ENCODE measurements at regions not wholly inside any gene's neighbourhood (a gene's known extent, or its start where the extent isn't known, plus 50 kb on each side); places are given as distances from the start of the nearest gene placed in this dataset.
A peak's percentile ranks its signal among the peaks of the same experiment; 100 is the strongest.

DNA sequence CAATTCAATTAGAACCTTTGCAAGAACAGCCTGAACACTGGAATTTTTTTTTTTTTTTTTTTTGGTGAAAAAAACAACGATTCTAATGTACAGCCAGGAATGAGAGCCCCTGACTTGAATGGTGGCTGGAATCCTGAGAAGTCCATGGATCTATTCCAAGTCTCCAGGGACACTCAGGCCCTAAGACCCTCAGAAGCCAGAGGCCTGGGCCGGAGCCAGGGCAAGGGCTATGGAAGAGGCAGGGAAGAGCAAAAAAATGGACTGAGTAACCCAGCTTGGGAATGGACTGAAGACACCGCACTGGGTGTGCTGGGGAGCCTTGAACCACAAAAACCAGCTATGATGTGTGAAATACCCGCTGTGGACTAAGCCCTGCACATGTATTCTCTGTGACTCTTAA is 60.3 kb upstream of the LHX1 start:
- POLR2A ChIA-PET, result no interaction called here
- no peak overlapping the region for H3K27ac ChIP-seq (ENCODE audit: extremely low read depth, low read depth, low read length)
- H3K36me3 ChIP-seq (ENCODE audit: control insufficient read depth in 2 of 2, insufficient read depth in 1 of 2, low read length in 2 of 2), result no peaks in the 10 kb centered on the region
- no peaks in the 10 kb centered on the region for H3K4me1 ChIP-seq (ENCODE audit: control insufficient read depth, insufficient read depth, low read length)
- CTCF ChIA-PET, result no interaction called here
- H3K4me3 ChIP-seq (ENCODE audit: low read depth, low read length), result no peak overlapping the region
- H3K9me3 ChIP-seq (ENCODE audit: control insufficient read depth, insufficient read depth, low read depth, low read length), result no peaks in the 10 kb centered on the region
- no peak for TF ChIP-seq ZNF157 (tag by site-specific recombination; IDR thresholded peaks at IDR 0.05)
- no peak for TF ChIP-seq ZNF629 (tag by site-specific recombination; IDR thresholded peaks at IDR 0.05)
- TF ChIP-seq, protein P1, sequence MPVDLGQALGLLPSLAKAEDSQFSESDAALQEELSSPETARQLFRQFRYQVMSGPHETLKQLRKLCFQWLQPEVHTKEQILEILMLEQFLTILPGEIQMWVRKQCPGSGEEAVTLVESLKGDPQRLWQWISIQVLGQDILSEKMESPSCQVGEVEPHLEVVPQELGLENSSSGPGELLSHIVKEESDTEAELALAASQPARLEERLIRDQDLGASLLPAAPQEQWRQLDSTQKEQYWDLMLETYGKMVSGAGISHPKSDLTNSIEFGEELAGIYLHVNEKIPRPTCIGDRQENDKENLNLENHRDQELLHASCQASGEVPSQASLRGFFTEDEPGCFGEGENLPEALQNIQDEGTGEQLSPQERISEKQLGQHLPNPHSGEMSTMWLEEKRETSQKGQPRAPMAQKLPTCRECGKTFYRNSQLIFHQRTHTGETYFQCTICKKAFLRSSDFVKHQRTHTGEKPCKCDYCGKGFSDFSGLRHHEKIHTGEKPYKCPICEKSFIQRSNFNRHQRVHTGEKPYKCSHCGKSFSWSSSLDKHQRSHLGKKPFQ (tag by site-specific recombination; IDR thresholded peaks at IDR 0.05), result no peak

DNA sequence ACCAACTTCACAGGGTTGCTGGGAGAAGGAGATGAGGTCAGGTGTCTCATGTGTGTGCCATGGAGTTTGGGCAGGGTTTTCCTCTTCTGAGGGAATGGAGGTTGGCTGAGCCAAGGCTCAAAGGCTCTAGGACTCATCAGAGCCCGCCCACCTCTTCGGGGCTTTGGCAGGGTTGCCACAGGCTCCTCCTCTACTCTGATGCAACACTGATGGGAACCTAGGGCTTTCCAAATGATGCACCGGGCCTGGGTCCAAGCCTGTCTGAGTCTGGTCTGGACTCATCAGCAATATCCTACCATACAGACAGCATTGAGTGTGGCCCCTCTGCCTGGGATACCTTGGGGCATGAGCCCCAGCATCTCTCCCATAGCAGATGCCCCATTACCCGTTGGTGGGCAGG is 59.5 kb upstream of the LHX1 start:
- H3K4me1 ChIP-seq (ENCODE audit: control insufficient read depth, insufficient read depth, low read length), result no peaks in the 10 kb centered on the region
- H3K36me3 ChIP-seq (ENCODE audit: control insufficient read depth in 2 of 2, insufficient read depth in 1 of 2, low read length in 2 of 2), result no peaks in the 10 kb centered on the region
- ChIA-PET CTCF (interaction anchor here (1.0 kb wide), 1 partner anchor 209 kb away, joined by 3 read pairs; no protein-coding TSS in a partner anchor), POLR2A (no interaction called here)
- H3K9me3 ChIP-seq (ENCODE audit: control insufficient read depth, insufficient read depth, low read depth, low read length), result no peaks in the 10 kb centered on the region
- no peak overlapping the region for H3K4me3 ChIP-seq (ENCODE audit: low read depth, low read length)
- H3K27ac ChIP-seq (ENCODE audit: extremely low read depth, low read depth, low read length), result no peak overlapping the region
- TF ChIP-seq ZNF175 (tag by site-specific recombination; IDR thresholded peaks at IDR 0.05) (no peak), ZFP3 (tag by site-specific recombination; IDR thresholded peaks at IDR 0.05; ENCODE audit: low read depth) (no peak), ZFHX2 (tag by site-specific recombination; conservative IDR thresholded peaks at IDR 0.05) (peak; percentile 35), ZSCAN30 (tag by site-specific recombination; IDR thresholded peaks at IDR 0.05) (no peak)

DNA sequence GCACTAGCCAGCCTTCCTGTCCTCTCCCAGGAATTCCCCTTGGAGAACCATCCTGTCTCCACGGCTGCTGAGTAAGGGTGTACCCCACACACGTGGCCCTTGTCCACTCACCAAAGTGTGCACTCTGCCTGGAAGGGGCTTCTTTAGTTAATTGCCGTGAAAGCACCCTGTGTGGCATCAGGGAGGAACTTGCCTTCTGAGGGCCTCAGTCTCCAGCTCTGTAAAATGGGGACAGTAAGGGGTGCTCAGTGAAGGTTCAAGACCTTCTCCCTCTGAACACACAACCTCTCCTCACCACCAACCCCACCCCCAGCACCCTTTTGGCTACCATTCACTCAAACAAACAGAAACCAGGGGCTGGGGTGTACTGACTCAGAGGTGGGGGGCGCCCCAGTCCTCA is 59.1 kb upstream of the LHX1 start:
- no peaks in the 10 kb centered on the region for H3K4me1 ChIP-seq (ENCODE audit: control insufficient read depth, insufficient read depth, low read length)
- H3K27ac ChIP-seq (ENCODE audit: extremely low read depth, low read depth, low read length), result no peak overlapping the region
- H3K36me3 ChIP-seq (ENCODE audit: control insufficient read depth in 2 of 2, insufficient read depth in 1 of 2, low read length in 2 of 2), result no peaks in the 10 kb centered on the region
- no peak overlapping the region for H3K4me3 ChIP-seq (ENCODE audit: low read depth, low read length)
- POLR2A ChIA-PET, result no interaction called here
- H3K9me3 ChIP-seq (ENCODE audit: control insufficient read depth, insufficient read depth, low read depth, low read length), result no peaks in the 10 kb centered on the region
- CTCF ChIA-PET, result interaction anchor here (1.0 kb wide), 1 partner anchor 209 kb away, joined by 3 read pairs; no protein-coding TSS in a partner anchor
- TF ChIP-seq ZNF274 (IDR thresholded peaks at IDR 0.05; ENCODE audit: low read length) (no peak), ZNF274 (tag by site-specific recombination; IDR thresholded peaks at IDR 0.05; ENCODE audit: borderline replicate concordance) (no peak), GFI1B (tag by site-specific recombination; IDR thresholded peaks at IDR 0.05) (no peak)

DNA sequence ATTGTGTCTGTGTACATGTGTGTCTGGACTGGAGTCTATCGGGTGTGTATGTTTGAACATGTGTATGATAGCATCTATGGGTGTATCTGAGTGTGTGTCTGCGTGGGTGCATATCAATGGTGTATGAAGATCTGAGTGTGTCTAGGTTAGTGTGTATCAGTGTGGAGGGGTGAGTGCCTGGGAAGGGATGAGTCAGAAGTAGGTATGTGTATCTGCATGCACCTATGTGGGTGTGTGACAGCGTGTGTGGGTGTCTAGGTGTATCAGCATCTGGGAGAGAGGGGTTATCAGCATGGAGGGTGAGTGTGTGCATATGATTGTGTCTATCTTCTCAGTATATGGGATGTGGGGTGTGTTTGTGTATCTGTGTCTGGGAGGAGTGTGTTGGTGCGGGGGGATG is 58.2 kb upstream of the LHX1 start:
- Histone ChIP-seq H3K4me1 (ENCODE audit: control insufficient read depth, insufficient read depth, low read length) (no peaks in the 10 kb centered on the region), H3K27ac (ENCODE audit: extremely low read depth, low read depth, low read length) (no peak overlapping the region), H3K36me3 (ENCODE audit: control insufficient read depth in 2 of 2, insufficient read depth in 1 of 2, low read length in 2 of 2) (no peaks in the 10 kb centered on the region), H3K4me3 (ENCODE audit: low read depth, low read length) (no peak overlapping the region), H3K9me3 (ENCODE audit: control insufficient read depth, insufficient read depth, low read depth, low read length) (no peaks in the 10 kb centered on the region)
- ChIA-PET POLR2A (interaction anchor here (0.6 kb wide), 1 partner anchor 15 kb away, joined by 3 read pairs; no protein-coding TSS in a partner anchor), CTCF (no interaction called here)
- TF ChIP-seq ZFP69B (tag by site-specific recombination; IDR thresholded peaks at IDR 0.05) (no peak), EGR2 (tag by site-specific recombination; IDR thresholded peaks at IDR 0.05; ENCODE audit: low read depth) (peak; percentile 95), ZNF548 (tag by site-specific recombination; IDR thresholded peaks at IDR 0.05) (no peak), ZFHX2 (tag by site-specific recombination; conservative IDR thresholded peaks at IDR 0.05) (peak; percentile 95), ZNF169 (tag by site-specific recombination; IDR thresholded peaks at IDR 0.05) (no peak), ZNF664 (tag by site-specific recombination; IDR thresholded peaks at IDR 0.05) (no peak), ZNF292 (tag by site-specific recombination; IDR thresholded peaks at IDR 0.05; ENCODE audit: borderline replicate concordance, low read depth) (no peak), ZNF629 (tag by site-specific recombination; IDR thresholded peaks at IDR 0.05) (no peak), ZNF600 (tag by site-specific recombination; IDR thresholded peaks at IDR 0.05) (no peak), ZBTB17 (tag by site-specific recombination; IDR thresholded peaks at IDR 0.05) (no peak), ZNF140 (tag by site-specific recombination; IDR thresholded peaks at IDR 0.05) (no peak), ZNF48 (tag by site-specific recombination; IDR thresholded peaks at IDR 0.05) (no peak), ZNF660 (tag by site-specific recombination; IDR thresholded peaks at IDR 0.05) (no peak), SP3 (tag by site-specific recombination; IDR thresholded peaks at IDR 0.05) (no peak), PRDM1 (tag by site-specific recombination; IDR thresholded peaks at IDR 0.05) (no peak)
- TF ChIP-seq, protein P2, sequence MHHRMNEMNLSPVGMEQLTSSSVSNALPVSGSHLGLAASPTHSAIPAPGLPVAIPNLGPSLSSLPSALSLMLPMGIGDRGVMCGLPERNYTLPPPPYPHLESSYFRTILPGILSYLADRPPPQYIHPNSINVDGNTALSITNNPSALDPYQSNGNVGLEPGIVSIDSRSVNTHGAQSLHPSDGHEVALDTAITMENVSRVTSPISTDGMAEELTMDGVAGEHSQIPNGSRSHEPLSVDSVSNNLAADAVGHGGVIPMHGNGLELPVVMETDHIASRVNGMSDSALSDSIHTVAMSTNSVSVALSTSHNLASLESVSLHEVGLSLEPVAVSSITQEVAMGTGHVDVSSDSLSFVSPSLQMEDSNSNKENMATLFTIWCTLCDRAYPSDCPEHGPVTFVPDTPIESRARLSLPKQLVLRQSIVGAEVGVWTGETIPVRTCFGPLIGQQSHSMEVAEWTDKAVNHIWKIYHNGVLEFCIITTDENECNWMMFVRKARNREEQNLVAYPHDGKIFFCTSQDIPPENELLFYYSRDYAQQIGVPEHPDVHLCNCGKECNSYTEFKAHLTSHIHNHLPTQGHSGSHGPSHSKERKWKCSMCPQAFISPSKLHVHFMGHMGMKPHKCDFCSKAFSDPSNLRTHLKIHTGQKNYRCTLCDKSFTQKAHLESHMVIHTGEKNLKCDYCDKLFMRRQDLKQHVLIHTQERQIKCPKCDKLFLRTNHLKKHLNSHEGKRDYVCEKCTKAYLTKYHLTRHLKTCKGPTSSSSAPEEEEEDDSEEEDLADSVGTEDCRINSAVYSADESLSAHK (tag by site-specific recombination; IDR thresholded peaks at IDR 0.05), result no peak

All from HEK293 (cell line).